GM12874 (cell line): ENCODE measurements at regions not wholly inside any gene's neighbourhood (a gene's known extent, or its start where the extent isn't known, plus 50 kb on each side); places are given as distances from the start of the nearest gene placed in this dataset.

Source experiments
- CTCF ChIP-seq: IDR thresholded peaks from 2 replicates; pipeline ENCODE4 v1.5.1; 2011; ENCODE audit warnings: low read depth, mild to moderate bottlenecking, control low read depth, low read length, moderate library complexity; ENCODE audit not compliant: insufficient read depth

DNA sequence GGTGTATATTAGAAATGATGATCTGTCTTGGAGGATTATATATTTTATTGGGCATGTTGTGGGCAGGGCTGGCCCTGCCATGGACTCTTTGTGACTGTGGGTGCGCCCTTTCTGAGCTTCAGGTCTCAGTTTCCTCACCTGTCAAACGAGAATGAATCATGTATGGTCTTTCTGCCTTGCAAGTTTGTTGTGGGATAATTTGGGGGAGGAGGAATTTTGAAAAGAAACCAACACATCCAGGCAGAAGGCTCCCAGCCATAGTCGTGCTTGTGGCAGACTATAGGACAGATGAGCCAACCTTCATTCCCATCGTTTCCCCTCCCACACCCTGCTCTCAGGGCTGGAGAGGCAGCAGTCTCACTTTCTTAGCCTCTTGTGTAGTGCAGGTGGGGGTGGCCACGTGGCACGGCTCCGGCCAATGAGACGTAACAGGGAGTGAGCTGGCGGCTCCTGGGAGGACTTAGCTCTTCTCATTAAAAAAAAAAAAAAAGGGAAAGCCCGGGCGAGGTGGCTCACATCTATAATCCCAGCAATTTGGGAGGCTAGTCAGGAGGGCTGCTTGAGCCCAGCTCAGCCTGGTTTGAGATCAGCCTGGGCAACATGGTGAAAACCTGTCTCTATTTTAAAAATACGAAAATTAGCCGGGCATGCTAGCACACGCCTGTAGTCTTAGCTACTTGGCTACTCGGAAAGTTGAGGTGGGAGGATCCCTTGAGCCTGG is 63.1 kb downstream of the RHOB start:
- TF ChIP-seq CTCF: no peak

DNA sequence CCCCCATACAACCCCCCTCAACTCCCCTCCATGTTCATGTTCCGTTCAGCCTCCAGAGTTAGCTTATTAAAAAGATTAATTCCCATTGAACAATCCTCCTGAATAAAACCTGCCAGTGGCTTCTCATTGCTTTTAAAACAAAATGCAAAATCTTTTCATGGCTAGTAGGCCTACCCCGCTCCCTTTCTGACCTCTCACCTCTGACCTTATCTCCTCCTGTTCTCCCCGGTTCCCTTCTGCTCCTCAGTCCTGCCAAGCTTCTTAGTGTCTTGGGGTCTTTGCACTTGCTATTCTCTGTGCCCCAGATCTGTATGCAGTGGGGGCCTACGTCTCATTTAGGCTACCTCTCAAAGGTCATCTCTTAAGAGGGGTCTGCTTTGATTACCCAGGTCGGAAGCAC is 64.3 kb downstream of the RHOB start:
- no peak for TF ChIP-seq CTCF

DNA sequence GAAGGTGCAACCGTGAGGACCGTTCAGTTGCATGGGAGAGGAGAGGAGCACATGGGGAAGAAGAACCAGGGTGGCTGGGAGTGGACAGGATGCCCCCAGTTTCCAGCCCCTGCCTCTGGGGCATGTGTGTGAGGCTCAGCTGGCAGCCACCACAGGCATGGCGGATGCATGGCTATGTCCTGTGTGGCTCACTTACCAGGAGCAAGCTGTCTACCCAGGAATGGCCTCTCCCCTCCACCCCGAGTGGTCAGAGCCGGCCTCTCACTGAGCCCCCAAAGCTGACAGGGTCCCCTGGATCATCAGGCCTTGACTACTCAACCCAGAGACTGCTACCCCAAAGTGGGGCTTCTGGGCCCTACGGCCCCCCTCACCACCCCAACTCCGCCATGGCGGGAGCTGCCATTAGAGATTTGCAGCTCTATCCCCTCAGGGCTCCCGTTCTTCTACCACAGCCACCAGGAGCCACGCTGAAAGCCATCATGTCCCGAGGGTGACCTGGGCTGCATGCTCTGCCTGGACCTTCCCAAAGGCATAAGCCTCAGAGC is 65.3 kb downstream of the RHOB start:
- no peak for TF ChIP-seq CTCF

GRCh38 chr2:20513946-20514345 is 67.1 kb downstream of the RHOB start:
- no peak for TF ChIP-seq CTCF

DNA sequence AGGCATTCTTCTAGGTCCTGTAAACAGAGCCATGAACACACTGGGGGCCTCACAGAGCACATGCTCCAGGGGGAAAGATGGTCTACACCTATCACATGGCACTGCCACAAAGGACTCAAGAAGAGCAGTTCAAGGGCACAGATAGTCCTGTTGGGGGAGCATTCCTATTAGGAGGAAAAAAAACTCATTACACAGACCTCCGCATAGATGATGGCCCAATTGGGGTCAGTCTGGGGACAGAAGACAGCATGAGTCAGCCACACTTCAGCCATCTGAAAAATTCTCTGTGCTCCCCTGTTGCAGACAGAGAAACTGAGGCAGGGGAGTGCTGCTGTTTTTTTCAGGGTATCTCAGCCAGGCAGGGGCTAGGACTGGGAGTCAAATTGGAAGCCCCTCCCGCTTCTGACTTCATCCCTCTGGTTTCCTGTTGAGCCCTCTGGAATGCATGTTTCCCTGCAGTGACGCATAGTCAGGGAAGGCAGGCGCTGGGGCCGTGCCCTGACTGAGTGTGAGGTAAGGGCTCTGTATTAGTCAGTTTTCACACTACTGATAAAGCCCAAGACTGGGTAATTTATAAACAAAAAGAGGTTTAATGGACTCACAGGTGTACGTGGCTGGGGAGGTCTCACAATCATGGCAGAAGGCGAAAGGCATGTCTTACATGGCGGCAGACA is 67.9 kb downstream of the RHOB start:
- TF ChIP-seq CTCF: no peak

- TF ChIP-seq CTCF: no peak
These were observed 68.7 kb downstream of the RHOB start for GRCh38 chr2:20515290-20516220.

DNA sequence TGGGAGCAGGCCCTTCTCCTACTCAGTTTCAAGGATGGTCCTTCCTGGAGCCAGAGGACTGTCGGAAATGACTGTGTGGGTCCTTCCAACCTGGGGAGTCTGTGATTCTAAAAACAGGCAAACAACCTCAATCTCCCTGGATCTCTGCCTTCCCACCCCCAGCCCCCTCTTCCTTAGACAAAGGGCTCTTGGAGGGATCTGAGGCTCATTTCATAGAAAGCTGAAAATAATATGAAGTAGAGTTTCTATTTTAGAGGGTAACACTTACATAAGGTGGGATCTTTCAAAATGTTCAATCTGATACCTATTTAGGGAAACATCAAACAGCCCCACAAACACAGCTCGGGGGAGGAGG is 69.4 kb downstream of the RHOB start:
- no peak for TF ChIP-seq CTCF
